ENCODE measurements at regions not wholly inside any gene's neighbourhood (a gene's known extent, or its start where the extent isn't known, plus 50 kb on each side); places are given as distances from the start of the nearest gene placed in this dataset.

- BruUV-seq (replicated peaks): no TSS peak
- no peaks in the 10 kb centered on the region for H3K79me2 ChIP-seq (ENCODE audit: insufficient read depth, low read length)
- ChIA-PET POLR2A (no interaction called here), CTCF (no interaction called here), RAD21 (ENCODE audit: low non-redundant PET in 1 of 2, low total read pairs in 2 of 2, uncharacterized antibody in 2 of 2, unreplicated experiment in 2 of 2) (no interaction called here)
- no peak for DNase-seq (ENCODE audit: low read depth, low spot score)
- H3K4me1 ChIP-seq (ENCODE audit: control insufficient read depth in 1 of 2, insufficient read depth in 2 of 2, low read length in 2 of 2): peaks cover 0 to 4% of the 10 kb centered on the region in 2 experiments; a peak in 1 of 4 replicates
- no peak overlapping the region for H3K9ac ChIP-seq (ENCODE audit: low read length)
- no peaks in the 10 kb centered on the region for H3K36me3 ChIP-seq (ENCODE audit: control insufficient read depth in 1 of 2, insufficient read depth in 2 of 2, low read length in 2 of 2)
- H3K27ac ChIP-seq (ENCODE audit: low read depth, low read length): no peak overlapping the region
- no peaks in the 10 kb centered on the region for H4K20me1 ChIP-seq (ENCODE audit: insufficient read depth)
- no peaks in the 10 kb centered on the region; the same call in 1 of the 2 replicates for H3K9me2 ChIP-seq (ENCODE audit: insufficient read depth)
- H3K27me3 ChIP-seq (ENCODE audit: insufficient read depth, low read length): no peaks in the 10 kb centered on the region
- no peak for ATAC-seq
- intact Hi-C loops (cut with micrococcal nuclease): no loop called here
- H2AFZ ChIP-seq (ENCODE audit: low read depth, low read length, poor library complexity, severe bottlenecking): no peak overlapping the region
- no peaks in the 10 kb centered on the region for H3K9me3 ChIP-seq (ENCODE audit: control insufficient read depth in 1 of 2, insufficient read depth in 1 of 2, low read depth in 1 of 2, low read length in 2 of 2)
- H3K4me2 ChIP-seq (ENCODE audit: low read length): no peak overlapping the region
- TF ChIP-seq RAD21 (IDR thresholded peaks at IDR 0.05; ENCODE audit: low read depth) (no peak), EGR1 (IDR thresholded peaks at IDR 0.05; ENCODE audit: low read depth) (no peak), ATF3 (IDR thresholded peaks at IDR 0.05) (no peak), SP1 (IDR thresholded peaks at IDR 0.05; ENCODE audit: low read depth) (no peak), REST (IDR thresholded peaks at IDR 0.05; ENCODE audit: low read depth) (no peak), POLR2A (IDR thresholded peaks at IDR 0.05; ENCODE audit: borderline replicate concordance, extremely low read depth, insufficient read depth, insufficient read length) (no peak), JUND (IDR thresholded peaks at IDR 0.05) (no peak)
- no peak overlapping the region for H3K4me3 ChIP-seq (replicated peaks in 1 of 2; ENCODE audit: low read depth in 1 of 2, low read length in 2 of 2)
These were observed 270.0 kb upstream of the JAG1 start for GRCh38 chr20:10943686-10944265.
